Gastrocnemius medialis (tissue), 4 donors: ENCODE measurements at regions not wholly inside any gene's neighbourhood (a gene's known extent, or its start where the extent isn't known, plus 50 kb on each side); places are given as distances from the start of the nearest gene placed in this dataset.

Experiments
- POLR2A ChIP-seq, 2 donors: fragments of 450-650 bp; IDR thresholded peaks; one replicate each; pipeline ENCODE4 v1.6.1; 2017; ENCODE audit warnings: antibody characterized with exemption in 2 of 2, mild to moderate bottlenecking in 2 of 2, moderate library complexity in 2 of 2
- TF ChIP-seq, protein P1 (sequence below), 5 experiments: fragments of 450-650 bp in 3 of 5; fragments of 200-600 bp in 2 of 5; sonication (generic) in 2 of 5; IDR thresholded peaks in 4 of 5; conservative IDR thresholded peaks in 1 of 5; 1 replicate in 4 of 5; 2 replicates in 1 of 5; pipeline ENCODE4 v1.5.1; 2016 to 2019; ENCODE audit warnings: antibody characterized with exemption in 5 of 5, mild to moderate bottlenecking in 3 of 5, moderate library complexity in 3 of 5

DNA sequence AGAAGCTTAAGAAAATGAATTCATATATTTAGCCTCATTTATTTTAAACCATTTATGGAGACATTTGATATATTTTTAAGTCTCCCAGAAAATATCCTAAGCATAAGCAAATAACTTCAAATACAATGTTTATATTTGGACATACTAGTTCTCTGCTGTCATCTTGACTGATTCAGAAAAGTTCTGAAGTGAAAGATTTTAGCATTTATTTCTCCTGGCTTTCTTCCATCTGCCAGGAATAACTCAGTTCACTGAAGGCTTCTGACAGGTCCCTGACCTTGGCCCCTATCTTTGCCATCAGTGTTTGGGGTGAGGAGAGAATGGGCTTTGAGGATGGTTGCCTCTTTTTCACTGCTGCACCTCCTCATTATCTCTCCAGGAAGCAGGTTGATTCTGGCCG, 115.7 kb downstream of the SLIT2 start:
- TF ChIP-seq, protein P1, sequence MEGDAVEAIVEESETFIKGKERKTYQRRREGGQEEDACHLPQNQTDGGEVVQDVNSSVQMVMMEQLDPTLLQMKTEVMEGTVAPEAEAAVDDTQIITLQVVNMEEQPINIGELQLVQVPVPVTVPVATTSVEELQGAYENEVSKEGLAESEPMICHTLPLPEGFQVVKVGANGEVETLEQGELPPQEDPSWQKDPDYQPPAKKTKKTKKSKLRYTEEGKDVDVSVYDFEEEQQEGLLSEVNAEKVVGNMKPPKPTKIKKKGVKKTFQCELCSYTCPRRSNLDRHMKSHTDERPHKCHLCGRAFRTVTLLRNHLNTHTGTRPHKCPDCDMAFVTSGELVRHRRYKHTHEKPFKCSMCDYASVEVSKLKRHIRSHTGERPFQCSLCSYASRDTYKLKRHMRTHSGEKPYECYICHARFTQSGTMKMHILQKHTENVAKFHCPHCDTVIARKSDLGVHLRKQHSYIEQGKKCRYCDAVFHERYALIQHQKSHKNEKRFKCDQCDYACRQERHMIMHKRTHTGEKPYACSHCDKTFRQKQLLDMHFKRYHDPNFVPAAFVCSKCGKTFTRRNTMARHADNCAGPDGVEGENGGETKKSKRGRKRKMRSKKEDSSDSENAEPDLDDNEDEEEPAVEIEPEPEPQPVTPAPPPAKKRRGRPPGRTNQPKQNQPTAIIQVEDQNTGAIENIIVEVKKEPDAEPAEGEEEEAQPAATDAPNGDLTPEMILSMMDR (IDR thresholded peaks at IDR 0.05 in 4 of 5, conservative IDR thresholded peaks at IDR 0.05 in 1 of 5), result no peak
- no peak for TF ChIP-seq POLR2A (IDR thresholded peaks at IDR 0.05)
